ENCODE measurements at regions not wholly inside any gene's neighbourhood (a gene's known extent, or its start where the extent isn't known, plus 50 kb on each side); places are given as distances from the start of the nearest gene placed in this dataset.
A peak's percentile ranks its signal among the peaks of the same experiment; 100 is the strongest.

DNA sequence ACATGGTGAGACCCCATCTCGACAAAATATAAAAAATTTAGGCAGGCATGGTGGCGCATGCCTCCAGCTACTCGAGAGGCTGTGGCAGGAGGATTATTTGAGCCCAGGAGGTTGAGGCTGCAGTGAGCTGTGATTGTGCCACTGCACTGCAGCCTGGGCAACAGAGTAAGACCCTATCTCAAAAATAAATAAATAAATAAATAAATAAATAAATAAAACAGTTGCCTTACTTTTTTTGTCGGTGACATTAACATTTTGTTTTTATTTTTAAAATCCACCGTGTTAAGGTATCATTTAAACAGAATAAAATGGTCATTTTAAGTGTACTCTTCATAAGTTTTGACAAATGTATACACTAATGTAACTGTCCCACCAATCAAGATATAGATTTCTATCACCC is 57.0 kb downstream of the RASL11A start:
- no peak overlapping the region for H3K27ac ChIP-seq (ENCODE audit: low read length)
- no peak overlapping the region for H3K4me3 ChIP-seq (ENCODE audit: low read length)
- no peaks in the 10 kb centered on the region for H3K4me1 ChIP-seq (ENCODE audit: control insufficient read depth, insufficient read depth, low read length)
- no peaks in the 10 kb centered on the region for H3K27me3 ChIP-seq (ENCODE audit: control insufficient read depth, insufficient read depth)
- DNase-seq (no peak), ATAC-seq (no peak)
- intact Hi-C loops (cut with DNase I) = no loop called here
- H3K9me3 ChIP-seq (ENCODE audit: control insufficient read depth, low read length) = no peaks in the 10 kb centered on the region
- 92% methylated on average over 5 of the region's 5 CpGs for WGBS

DNA sequence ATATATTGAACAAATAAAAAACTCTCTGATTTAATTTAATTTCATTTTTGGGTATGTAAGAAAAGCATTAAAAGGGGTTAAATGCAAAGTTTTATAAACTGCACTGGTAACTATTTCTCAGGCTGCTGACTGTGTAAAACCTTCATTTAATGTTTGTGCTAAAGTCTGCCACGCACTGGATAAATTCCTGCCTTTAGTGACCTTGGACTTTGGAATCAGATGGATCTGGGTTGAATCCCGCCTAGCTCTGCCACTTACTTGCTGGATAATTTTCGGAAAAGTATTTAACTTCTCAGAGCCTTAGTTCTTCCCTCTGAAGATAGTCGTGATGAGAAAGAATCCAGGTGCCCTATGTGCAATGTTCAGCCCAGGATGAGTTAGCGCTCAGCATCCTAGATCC is 58.6 kb downstream of the RASL11A start:
- ATAC-seq = no peak
- DNase-seq = no peak
- no peak overlapping the region for H3K4me3 ChIP-seq (ENCODE audit: low read length)
- no peak overlapping the region for H3K27ac ChIP-seq (ENCODE audit: low read length)
- 82% methylated on average over 5 of the region's 5 CpGs for WGBS
- intact Hi-C loops (cut with DNase I) = no loop called here
- no peaks in the 10 kb centered on the region for H3K9me3 ChIP-seq (ENCODE audit: control insufficient read depth, low read length)
- H3K4me1 ChIP-seq (ENCODE audit: control insufficient read depth, insufficient read depth, low read length) = no peaks in the 10 kb centered on the region
- H3K27me3 ChIP-seq (ENCODE audit: control insufficient read depth, insufficient read depth) = no peaks in the 10 kb centered on the region

DNA sequence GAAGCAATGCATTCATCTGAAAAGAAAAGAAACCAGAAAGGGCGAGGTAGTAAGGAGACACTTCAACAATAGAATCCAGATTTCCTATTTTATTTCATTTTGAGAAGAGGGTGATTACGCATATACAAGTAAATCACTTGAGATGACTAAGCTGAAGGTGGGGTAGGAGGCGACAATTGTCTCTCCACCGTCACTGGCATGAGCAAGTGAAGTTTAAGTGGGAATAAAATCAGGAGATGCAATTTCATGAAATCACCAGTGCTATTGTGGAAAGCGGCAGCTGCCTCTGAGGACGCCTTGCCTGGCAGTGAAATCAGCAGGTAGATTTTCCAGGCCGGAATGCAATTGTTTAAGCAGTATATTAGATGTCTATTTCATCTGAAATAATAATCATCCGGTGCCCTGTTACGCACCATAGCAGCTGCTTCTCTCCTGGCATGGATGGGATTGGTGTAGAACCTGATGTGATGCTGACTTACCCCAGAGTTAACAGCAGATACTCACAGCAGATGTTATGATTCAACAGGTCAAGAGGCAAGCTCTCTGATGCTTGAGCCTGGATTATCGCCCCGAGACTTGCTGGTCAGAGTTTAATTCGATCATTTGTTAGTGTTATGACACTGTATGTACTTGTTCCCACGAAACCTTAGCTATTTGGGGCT is 64.3 kb downstream of the RASL11A start:
- no peak overlapping the region for H3K27ac ChIP-seq (ENCODE audit: low read length)
- H3K4me1 ChIP-seq (ENCODE audit: control insufficient read depth, insufficient read depth, low read length) = no peaks in the 10 kb centered on the region
- intact Hi-C loops (cut with DNase I) = no loop called here
- H3K27me3 ChIP-seq (ENCODE audit: control insufficient read depth, insufficient read depth) = no peaks in the 10 kb centered on the region
- ATAC-seq (no peak), DNase-seq (no peak)
- no peak overlapping the region for H3K4me3 ChIP-seq (ENCODE audit: low read length)
- no peaks in the 10 kb centered on the region for H3K9me3 ChIP-seq (ENCODE audit: control insufficient read depth, low read length)
- WGBS = 65% methylated on average over 13 of the region's 13 CpGs

DNA sequence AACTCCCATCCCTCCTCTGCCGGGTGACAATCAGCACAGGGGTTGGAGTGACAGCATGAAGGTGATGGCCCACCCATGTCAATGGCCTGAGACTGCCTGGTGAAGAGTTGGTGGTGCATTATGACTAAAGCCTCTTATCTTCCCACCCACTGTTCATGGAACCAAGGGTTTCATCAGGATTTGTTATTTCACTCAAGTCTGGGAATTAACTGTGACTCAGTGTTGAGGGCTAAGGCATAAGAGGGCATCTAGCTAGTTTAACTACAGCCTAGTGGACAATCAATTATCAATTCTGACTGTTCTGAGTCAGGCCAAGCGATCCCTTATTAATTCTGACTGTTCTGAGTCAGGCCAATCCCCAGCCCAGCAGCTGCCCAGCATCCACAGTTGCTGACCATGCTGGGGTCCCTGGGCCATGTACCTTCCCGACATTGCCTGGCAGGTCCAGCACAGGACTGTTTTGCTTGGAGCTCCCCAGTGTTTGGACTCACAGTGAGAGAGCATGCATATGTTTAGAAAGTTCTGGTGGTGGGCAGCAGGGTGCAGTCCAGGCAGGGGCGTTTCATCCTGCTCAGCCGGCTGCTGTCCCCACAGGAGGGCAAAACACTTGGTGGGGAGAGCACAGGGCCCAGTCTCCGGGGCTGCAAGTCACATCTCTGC is 65.5 kb downstream of the RASL11A start:
- H3K4me1 ChIP-seq (ENCODE audit: control insufficient read depth, insufficient read depth, low read length) = no peaks in the 10 kb centered on the region
- intact Hi-C loops (cut with DNase I) = no loop called here
- no peak overlapping the region for H3K4me3 ChIP-seq (ENCODE audit: low read length)
- ATAC-seq (no peak), DNase-seq (no peak)
- no peaks in the 10 kb centered on the region for H3K27me3 ChIP-seq (ENCODE audit: control insufficient read depth, insufficient read depth)
- no peaks in the 10 kb centered on the region for H3K9me3 ChIP-seq (ENCODE audit: control insufficient read depth, low read length)
- H3K27ac ChIP-seq (ENCODE audit: low read length) = no peak overlapping the region
- 55% methylated on average over 6 of the region's 6 CpGs for WGBS

DNA sequence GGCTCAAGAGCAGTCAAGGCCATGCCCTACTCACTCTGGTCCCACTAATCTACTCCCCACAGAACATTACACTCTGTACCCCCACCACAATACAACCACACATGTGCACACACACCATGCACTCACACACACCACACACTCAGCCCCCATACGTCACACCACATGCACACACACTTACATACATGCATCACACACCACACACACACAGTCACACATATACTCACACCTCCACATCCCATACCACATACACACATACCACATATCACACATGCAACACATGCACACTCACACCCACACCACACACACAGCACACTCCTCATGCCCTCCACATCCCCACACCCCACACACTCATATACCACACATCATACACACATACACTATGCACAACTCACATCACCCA is 67.6 kb downstream of the RASL11A start:
- no peak overlapping the region for H3K4me3 ChIP-seq (ENCODE audit: low read length)
- no peak for DNase-seq
- no peak for ATAC-seq
- H3K27me3 ChIP-seq (ENCODE audit: control insufficient read depth, insufficient read depth) = no peaks in the 10 kb centered on the region
- H3K4me1 ChIP-seq (ENCODE audit: control insufficient read depth, insufficient read depth, low read length) = no peaks in the 10 kb centered on the region
- intact Hi-C loops (cut with DNase I) = no loop called here
- WGBS = 96% methylated on average over 1 of the region's 1 CpG
- no peak overlapping the region for H3K27ac ChIP-seq (ENCODE audit: low read length)
- no peaks in the 10 kb centered on the region for H3K9me3 ChIP-seq (ENCODE audit: control insufficient read depth, low read length)

DNA sequence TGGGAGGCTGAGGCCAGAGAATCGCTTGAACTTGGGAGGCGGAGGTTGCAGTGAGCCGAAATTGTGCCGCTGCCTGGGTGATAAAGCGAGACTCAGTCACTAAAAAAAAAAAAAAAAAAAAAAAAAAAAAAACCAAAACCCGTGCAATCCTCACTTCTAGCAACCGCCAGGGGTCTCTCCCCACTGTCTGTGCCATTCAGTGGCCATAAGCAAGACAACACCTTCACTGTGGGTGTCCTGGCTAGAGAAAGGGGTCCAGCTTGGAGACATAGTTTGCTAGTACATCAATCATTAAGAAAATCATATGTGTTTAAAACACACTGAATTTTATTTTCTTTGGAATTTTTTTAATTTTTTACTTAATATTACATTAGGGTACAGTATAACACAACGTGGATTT is 68.2 kb downstream of the RASL11A start:
- H3K27me3 ChIP-seq (ENCODE audit: control insufficient read depth, insufficient read depth) = no peaks in the 10 kb centered on the region
- 59% methylated on average over 8 of the region's 8 CpGs for WGBS
- no peak for ATAC-seq
- no peak overlapping the region for H3K27ac ChIP-seq (ENCODE audit: low read length)
- intact Hi-C loops (cut with DNase I) = no loop called here
- H3K4me3 ChIP-seq (ENCODE audit: low read length) = no peak overlapping the region
- no peak for DNase-seq
- H3K4me1 ChIP-seq (ENCODE audit: control insufficient read depth, insufficient read depth, low read length) = no peaks in the 10 kb centered on the region
- no peaks in the 10 kb centered on the region for H3K9me3 ChIP-seq (ENCODE audit: control insufficient read depth, low read length)

DNA sequence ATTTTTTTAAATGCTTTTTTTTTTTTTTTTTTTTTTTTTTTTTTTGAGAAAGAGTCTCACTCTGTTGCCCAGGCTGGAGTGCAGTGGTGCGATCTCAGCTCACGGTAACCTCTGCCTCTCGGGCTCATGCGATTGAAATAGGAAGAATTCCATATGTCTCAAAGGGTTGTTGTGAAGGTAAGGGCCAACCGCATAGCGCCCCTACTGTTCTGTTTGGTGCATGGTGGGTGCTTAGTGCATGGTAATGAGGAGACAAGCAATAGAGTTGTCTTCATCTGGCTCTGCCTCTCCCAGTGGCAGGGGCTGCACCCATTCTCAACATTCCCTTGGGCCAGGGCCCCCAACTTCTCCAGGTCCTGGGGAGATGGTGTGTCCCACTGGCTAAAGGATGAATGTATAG is 68.7 kb downstream of the RASL11A start:
- DNase-seq = peak in 1 of 3 donors; percentile 60
- no peak overlapping the region for H3K4me3 ChIP-seq (ENCODE audit: low read length)
- ATAC-seq = peak in 1 of 2 donors; percentile 52
- 19% methylated on average over 6 of the region's 6 CpGs for WGBS
- H3K9me3 ChIP-seq (ENCODE audit: control insufficient read depth, low read length) = no peaks in the 10 kb centered on the region
- H3K4me1 ChIP-seq (ENCODE audit: control insufficient read depth, insufficient read depth, low read length) = no peaks in the 10 kb centered on the region
- H3K27ac ChIP-seq (ENCODE audit: low read length) = no peak overlapping the region
- no peaks in the 10 kb centered on the region for H3K27me3 ChIP-seq (ENCODE audit: control insufficient read depth, insufficient read depth)
- intact Hi-C loops (cut with DNase I) = no loop called here

DNA sequence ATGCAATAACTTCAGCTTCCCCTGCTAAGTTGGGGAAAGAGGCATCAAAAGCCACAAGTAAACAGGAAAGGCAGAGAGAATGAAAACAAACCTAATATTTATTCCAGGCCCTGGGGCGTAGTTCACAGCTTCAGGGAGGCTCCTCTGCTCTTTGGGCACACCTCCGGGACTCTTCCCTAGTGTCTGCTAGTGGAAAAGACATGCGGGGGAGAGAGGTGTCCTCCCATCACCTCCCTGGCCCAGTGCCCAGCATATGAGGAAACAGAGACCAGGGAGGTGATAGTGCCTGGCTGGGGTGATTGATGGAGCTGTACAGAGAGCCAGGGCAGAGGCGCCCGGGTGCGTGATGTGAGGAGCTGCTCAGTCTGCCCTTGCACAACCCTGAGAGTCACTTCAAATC is 71.0 kb downstream of the RASL11A start:
- intact Hi-C loops (cut with DNase I) = no loop called here
- DNase-seq (no peak), ATAC-seq (peak; percentile 37 to 43)
- Histone ChIP-seq H3K9me3 (ENCODE audit: control insufficient read depth, low read length) (no peaks in the 10 kb centered on the region), H3K27me3 (ENCODE audit: control insufficient read depth, insufficient read depth) (no peaks in the 10 kb centered on the region), H3K27ac (ENCODE audit: low read length) (no peak overlapping the region), H3K4me1 (ENCODE audit: control insufficient read depth, insufficient read depth, low read length) (no peaks in the 10 kb centered on the region), H3K4me3 (ENCODE audit: low read length) (no peak overlapping the region)
- WGBS = 26% methylated on average over 6 of the region's 6 CpGs

DNA sequence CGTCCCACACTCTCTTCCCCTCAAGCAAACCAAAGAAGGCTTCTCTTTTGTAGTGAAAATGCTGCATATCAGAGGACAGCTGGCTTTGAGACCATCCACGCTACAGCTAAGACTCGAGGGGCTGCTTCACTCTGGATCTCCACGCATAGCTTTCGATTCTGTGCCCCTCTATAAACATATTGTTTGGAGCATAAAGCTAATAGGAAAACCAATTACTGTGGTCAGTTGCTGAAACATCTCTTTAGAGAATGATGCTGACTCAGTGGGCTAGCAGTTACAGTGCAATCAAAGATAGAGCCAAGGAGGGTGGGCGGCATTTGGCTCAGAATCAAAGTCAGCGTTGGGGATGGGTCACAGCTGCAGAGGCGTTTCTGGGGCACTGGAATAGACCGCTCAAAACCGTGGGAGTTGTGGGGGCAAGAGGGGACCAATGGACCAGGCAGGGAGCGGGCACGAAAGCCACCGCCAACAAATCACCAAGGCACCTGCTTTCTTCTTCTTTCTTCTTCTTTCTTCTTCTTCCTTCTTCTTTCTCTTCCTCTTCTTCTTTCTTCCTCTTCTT is 76.7 kb downstream of the RASL11A start:
- WGBS = 51% methylated on average over 13 of the region's 13 CpGs
- ATAC-seq (no peak), DNase-seq (no peak)
- H3K4me3 ChIP-seq (ENCODE audit: low read length) = no peak overlapping the region
- H3K9me3 ChIP-seq (ENCODE audit: control insufficient read depth, low read length) = no peaks in the 10 kb centered on the region
- H3K4me1 ChIP-seq (ENCODE audit: control insufficient read depth, insufficient read depth, low read length) = no peaks in the 10 kb centered on the region
- no peak overlapping the region for H3K27ac ChIP-seq (ENCODE audit: low read length)
- intact Hi-C loops (cut with DNase I) = no loop called here
- H3K27me3 ChIP-seq (ENCODE audit: control insufficient read depth, insufficient read depth) = no peaks in the 10 kb centered on the region

DNA sequence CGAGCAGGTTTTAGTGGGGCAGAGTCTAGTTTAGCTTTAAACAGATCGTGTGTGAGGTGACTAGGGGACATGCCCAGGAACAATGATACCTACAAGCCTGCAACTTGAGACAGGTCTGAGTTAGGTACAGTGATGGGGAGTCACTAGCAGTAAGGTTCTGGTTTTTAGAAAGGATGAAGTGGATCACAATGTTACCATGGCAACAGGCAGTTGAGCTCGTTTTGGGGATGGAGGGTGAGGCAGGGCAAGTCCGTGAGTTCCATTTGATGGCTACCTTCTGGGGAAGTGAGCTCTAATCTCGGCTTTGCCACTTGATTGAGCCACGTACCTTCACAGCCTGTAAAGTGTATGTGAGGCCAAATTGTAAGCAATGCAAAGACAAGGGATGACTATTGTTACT is 76.0 kb upstream of the GTF3A start:
- H3K27me3 ChIP-seq (ENCODE audit: control insufficient read depth, insufficient read depth) = no peaks in the 10 kb centered on the region
- H3K4me1 ChIP-seq (ENCODE audit: control insufficient read depth, insufficient read depth, low read length) = no peaks in the 10 kb centered on the region
- no peaks in the 10 kb centered on the region for H3K9me3 ChIP-seq (ENCODE audit: control insufficient read depth, low read length)
- ATAC-seq (no peak), DNase-seq (no peak)
- WGBS = 56% methylated on average over 6 of the region's 6 CpGs
- no peak overlapping the region for H3K4me3 ChIP-seq (ENCODE audit: low read length)
- no peak overlapping the region for H3K27ac ChIP-seq (ENCODE audit: low read length)
- intact Hi-C loops (cut with DNase I) = no loop called here

DNA sequence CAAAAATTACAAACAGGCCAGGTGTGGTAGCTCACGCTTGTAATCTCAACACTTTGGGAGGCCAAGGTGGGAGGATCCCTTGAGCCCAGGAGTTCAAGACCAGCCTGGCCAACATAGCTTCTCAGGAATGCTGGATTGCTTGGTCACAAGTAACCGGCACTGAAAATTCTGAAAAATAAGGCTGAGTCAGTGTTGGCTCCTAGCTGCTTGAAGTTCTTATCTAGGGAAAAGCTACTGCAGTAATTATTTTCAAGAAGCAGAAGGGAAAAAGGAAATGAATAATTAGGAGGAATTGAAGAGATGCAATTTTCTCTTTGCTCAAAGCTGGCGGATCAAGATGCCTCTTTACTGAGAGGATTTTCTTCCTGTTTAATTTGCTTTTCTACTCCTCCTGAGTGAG is 75.0 kb upstream of the GTF3A start:
- Histone ChIP-seq H3K27me3 (ENCODE audit: control insufficient read depth, insufficient read depth) (no peaks in the 10 kb centered on the region), H3K9me3 (ENCODE audit: control insufficient read depth, low read length) (no peaks in the 10 kb centered on the region), H3K4me1 (ENCODE audit: control insufficient read depth, insufficient read depth, low read length) (no peaks in the 10 kb centered on the region), H3K4me3 (ENCODE audit: low read length) (no peak overlapping the region), H3K27ac (ENCODE audit: low read length) (no peak overlapping the region)
- WGBS = 50% methylated on average over 3 of the region's 3 CpGs
- DNase-seq = no peak
- intact Hi-C loops (cut with DNase I) = no loop called here
- no peak for ATAC-seq
